ENCODE measurements at regions not wholly inside any gene's neighbourhood (a gene's known extent, or its start where the extent isn't known, plus 50 kb on each side); places are given as distances from the start of the nearest gene placed in this dataset.
"Not testable (repeated sequence)": the region's sequence is repeated elsewhere in the genome, so short reads cannot be mapped to it uniquely, and the experiment has no call there.

GRCh38 chr6:170147056-170147787 lies 143.7 kb downstream of the DLL1 start:
- Histone ChIP-seq H3K9me3 (no peaks in the 10 kb centered on the region), H3K27me3 (no peaks in the 10 kb centered on the region), H3K27ac (no peak overlapping the region), H3K9ac (ENCODE audit: low read depth in 2 of 2, low read length in 2 of 2) (peak overlapping the region in 1 of 2 donors; percentile 13), H3K4me1 (no peaks in the 10 kb centered on the region), H3K36me3 (no peaks in the 10 kb centered on the region), H3K4me3 (no peak overlapping the region)
- DNase-seq = no peak
- no peak for TF ChIP-seq CTCF (IDR thresholded peaks at IDR 0.05)
- intact Hi-C loops (cut with DNase I) = no loop called here

DNA sequence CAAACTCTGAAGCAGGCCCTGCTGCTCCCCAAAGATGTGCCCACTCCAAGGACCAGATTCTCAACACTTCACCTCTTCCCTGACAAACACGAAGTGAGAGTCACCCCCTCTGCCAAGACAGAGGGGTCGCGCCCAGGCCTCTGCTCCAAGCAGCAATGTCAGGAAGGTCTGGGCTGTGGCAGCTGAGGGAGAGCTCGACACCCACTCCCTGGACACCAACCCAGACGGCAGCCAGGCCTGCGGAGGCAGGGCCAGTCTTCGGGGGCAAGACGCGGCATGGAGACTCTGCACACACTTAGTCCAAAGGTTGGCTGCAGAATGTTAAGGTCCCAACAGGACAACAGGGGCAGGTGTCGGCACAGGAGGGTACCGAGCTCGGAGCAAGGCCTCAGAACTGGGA lies 144.2 kb downstream of the DLL1 start:
- no peaks in the 10 kb centered on the region for H3K9me3 ChIP-seq
- no peaks in the 10 kb centered on the region for H3K27me3 ChIP-seq
- H3K36me3 ChIP-seq = no peaks in the 10 kb centered on the region
- DNase-seq = no peak
- intact Hi-C loops (cut with DNase I) = no loop called here
- H3K4me3 ChIP-seq = no peak overlapping the region
- no peak overlapping the region for H3K27ac ChIP-seq
- TF ChIP-seq CTCF (IDR thresholded peaks at IDR 0.05) = no peak
- no peak overlapping the region for H3K9ac ChIP-seq (ENCODE audit: low read depth in 2 of 2, low read length in 2 of 2)
- H3K4me1 ChIP-seq = no peaks in the 10 kb centered on the region

DNA sequence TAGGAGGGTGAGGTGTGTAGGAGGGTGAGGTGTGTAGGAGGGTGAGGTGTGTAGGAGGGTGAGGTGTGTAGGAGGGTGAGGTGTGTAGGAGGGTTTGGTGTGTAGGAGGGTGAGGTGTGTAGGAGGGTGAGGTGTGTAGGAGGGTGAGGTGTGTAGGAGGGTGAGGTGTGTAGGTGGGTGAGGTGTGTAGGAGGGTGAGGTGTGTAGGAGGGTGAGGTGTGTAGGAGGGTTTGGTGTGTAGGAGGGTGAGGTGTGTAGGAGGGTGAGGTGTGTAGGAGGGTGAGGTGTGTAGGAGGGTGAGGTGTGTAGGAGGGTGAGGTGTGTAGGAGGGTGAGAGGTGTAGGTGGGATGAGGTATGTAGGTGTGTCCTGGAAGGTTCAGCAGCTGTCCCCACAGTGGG lies 144.7 kb downstream of the DLL1 start:
- H3K9ac ChIP-seq (ENCODE audit: low read depth in 2 of 2, low read length in 2 of 2); H3K4me3 ChIP-seq; DNase-seq; intact Hi-C loops (cut with DNase I); H3K27me3 ChIP-seq; H3K27ac ChIP-seq; H3K36me3 ChIP-seq; H3K9me3 ChIP-seq; H3K4me1 ChIP-seq: not testable (repeated sequence)

GRCh38 chr6:170145716-170146115 lies 145.2 kb downstream of the DLL1 start:
- H3K27me3 ChIP-seq; H3K4me3 ChIP-seq; H3K4me1 ChIP-seq; intact Hi-C loops (cut with DNase I); DNase-seq; H3K36me3 ChIP-seq; H3K9ac ChIP-seq (ENCODE audit: low read depth in 2 of 2, low read length in 2 of 2); H3K9me3 ChIP-seq; H3K27ac ChIP-seq: not testable (repeated sequence)

- H3K27ac ChIP-seq = no peak overlapping the region
- no peaks in the 10 kb centered on the region for H3K27me3 ChIP-seq
- H3K4me1 ChIP-seq = no peaks in the 10 kb centered on the region
These were observed 145.6 kb downstream of the DLL1 start for GRCh38 chr6:170145272-170145592.

GRCh38 chr6:170144571-170145271 lies 146.2 kb downstream of the DLL1 start:
- TF ChIP-seq CTCF (IDR thresholded peaks at IDR 0.05) = no peak
- Histone ChIP-seq H3K4me1 (no peaks in the 10 kb centered on the region), H3K4me3 (no peak overlapping the region), H3K9me3 (no peaks in the 10 kb centered on the region), H3K27me3 (no peaks in the 10 kb centered on the region), H3K36me3 (no peaks in the 10 kb centered on the region), H3K9ac (ENCODE audit: low read depth in 2 of 2, low read length in 2 of 2) (no peak overlapping the region), H3K27ac (no peak overlapping the region)
- intact Hi-C loops (cut with DNase I) = no loop called here
- no peak for DNase-seq

More at GRCh38 chr6:170145272-170145592, 145.6 kb downstream of the DLL1 start:
- Histone ChIP-seq H3K36me3 (no peaks in the 10 kb centered on the region), H3K9me3 (no peaks in the 10 kb centered on the region), H3K4me3 (no peak overlapping the region), H3K9ac (ENCODE audit: low read depth in 2 of 2, low read length in 2 of 2) (no peak overlapping the region)
- intact Hi-C loops (cut with DNase I) = no loop called here
- DNase-seq = no peak
- TF ChIP-seq CTCF (IDR thresholded peaks at IDR 0.05) = no peak

All from colonic mucosa (tissue), 4 donors.